ENCODE measurements at regions not wholly inside any gene's neighbourhood (a gene's known extent, or its start where the extent isn't known, plus 50 kb on each side); places are given as distances from the start of the nearest gene placed in this dataset.

GRCh38 chr10:128766915-128767314 is 640.7 kb upstream of the MKI67 start:
- TF ChIP-seq CTCF (IDR thresholded peaks at IDR 0.05; ENCODE audit: low read depth, low read length, poor library complexity, severe bottlenecking), result no peak
- TF ChIP-seq EZH2phosphoT487 (IDR thresholded peaks at IDR 0.05; ENCODE audit: borderline replicate concordance, low read length), result no peak

All from DOHH2 (cell line).